HG02852 (cell line): ENCODE measurements at regions not wholly inside any gene's neighbourhood (a gene's known extent, or its start where the extent isn't known, plus 50 kb on each side); places are given as distances from the start of the nearest gene placed in this dataset.
"Not testable (repeated sequence)": the region's sequence is repeated elsewhere in the genome, so short reads cannot be mapped to it uniquely, and the experiment has no call there.

Experiments used
- ATAC-seq: cut with Tn5 transposase; IDR thresholded peaks from one replicate; pipeline ENCODE4 v1.9.1; 2021; ENCODE audit warnings: mild to moderate bottlenecking, moderate library complexity; ENCODE audit not compliant: unreplicated experiment

GRCh38 chr16:46388354-46388753, 232.8 kb downstream of the SHCBP1 start:
- not testable (repeated sequence) for ATAC-seq

DNA sequence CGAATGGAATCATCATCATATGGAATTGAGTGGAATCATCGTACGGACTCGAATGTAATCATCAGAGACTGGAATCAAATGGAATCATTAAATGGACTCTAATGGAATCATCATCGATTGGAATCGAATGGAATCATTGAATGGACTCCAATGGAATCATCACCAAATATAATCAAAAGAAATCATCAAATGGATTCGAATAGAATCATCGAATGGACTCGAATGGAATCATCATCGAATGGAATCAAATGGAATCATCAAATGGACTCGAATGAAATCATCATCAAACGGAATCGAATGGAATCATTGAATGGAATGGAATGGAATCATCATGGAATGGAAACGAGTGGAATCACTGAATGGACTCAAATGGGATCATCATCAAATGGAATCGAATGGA, 233.5 kb downstream of the SHCBP1 start:
- ATAC-seq = not testable (repeated sequence)

GRCh38 chr16:46386805-46387620, 234.2 kb downstream of the SHCBP1 start:
- ATAC-seq = peak; percentile 11

DNA sequence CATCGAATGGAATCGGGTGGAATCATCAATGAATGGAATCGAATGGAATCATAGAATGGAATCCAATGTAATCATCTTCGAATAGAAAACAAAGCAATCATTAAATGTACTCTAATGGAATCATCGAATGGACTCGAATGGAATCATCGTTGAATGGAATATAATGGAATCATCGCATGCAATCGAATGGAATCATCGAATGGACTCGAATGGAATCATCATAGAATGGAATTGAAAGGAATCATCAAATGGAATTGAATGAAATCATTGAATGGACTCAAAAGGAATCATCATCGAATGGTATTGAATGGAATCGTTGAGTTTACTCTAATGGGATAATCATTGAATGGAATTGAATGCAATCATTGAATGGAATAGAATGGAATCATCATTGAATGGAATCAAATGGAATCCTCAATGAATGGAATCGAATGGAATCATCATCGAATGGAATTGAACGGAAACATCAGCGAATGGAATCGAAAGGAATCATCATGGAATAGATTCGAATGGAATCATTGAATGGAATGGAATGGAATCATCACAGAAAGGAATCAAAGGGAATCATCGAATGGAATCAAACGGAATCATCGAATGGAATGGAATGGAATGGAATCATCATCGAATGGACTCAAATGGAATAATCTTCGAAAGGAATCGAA, 234.9 kb downstream of the SHCBP1 start:
- not testable (repeated sequence) for ATAC-seq

DNA sequence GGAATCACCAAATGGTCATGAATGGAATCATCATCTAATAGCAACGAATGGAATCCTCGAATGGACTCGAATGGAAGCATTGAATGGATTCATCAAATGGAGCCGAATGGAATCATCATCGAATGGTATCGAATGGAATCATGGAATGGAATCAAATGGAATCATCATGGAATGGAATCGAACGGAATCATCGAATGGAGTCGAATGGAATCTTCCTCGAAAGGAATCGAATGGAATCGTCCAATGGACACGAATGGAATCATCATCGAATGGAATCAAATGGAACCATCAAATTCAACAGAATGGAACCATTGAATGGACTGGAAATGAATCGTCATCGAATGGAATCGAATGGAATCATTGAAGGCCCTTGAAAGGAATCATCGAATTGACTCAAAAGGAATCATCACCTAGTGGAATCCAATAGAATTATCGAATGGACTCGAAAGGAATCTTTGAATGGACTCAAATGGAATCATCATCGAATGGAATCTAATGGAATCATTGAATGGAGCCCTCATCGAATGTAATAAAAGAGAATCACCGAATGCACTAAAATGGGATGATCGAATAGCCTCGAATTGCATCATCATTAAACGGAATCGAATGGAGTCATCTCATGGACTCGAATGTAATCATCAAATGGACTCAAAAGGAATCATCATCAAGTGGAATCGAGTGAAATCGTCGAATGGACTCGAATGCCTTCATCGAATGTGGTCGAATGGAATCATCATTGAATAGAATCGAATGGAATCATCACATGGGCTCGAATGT, 236.7 kb downstream of the SHCBP1 start:
- ATAC-seq = not testable (repeated sequence)

- not testable (repeated sequence) for ATAC-seq
These were observed 237.6 kb downstream of the SHCBP1 start for GRCh38 chr16:46383581-46383980.

- not testable (repeated sequence) for ATAC-seq
These were observed 238.2 kb downstream of the SHCBP1 start for GRCh38 chr16:46382791-46383541.

- ATAC-seq = not testable (repeated sequence)
These were observed 239.1 kb downstream of the SHCBP1 start for GRCh38 chr16:46382079-46382478.

DNA sequence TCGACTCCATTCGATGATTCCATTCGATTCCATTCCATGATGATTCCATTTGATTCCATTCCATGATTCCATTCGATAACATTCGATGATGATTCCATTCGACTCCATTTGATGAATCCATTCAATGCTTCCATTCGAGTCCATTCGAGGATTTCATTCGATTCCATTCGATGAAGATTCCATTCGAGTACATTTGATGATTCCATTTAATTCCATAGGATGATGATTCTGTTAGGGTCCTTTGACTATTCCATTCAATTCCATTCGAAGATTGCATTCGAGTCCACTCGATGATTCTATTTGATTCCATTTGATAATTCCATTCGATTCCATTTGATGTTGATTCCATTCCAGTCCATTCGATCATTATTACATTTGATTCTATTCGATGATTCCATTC, 239.8 kb downstream of the SHCBP1 start:
- not testable (repeated sequence) for ATAC-seq
